ENCODE measurements at regions not wholly inside any gene's neighbourhood (a gene's known extent, or its start where the extent isn't known, plus 50 kb on each side); places are given as distances from the start of the nearest gene placed in this dataset.

GRCh38 chr4:55186123-55186522 lies 60.7 kb upstream of the KDR start:
- no peak overlapping the region for H3K27ac ChIP-seq
- H3K4me1 ChIP-seq (replicated peaks in 1 of 2): peaks cover 0 to 8% of the 10 kb centered on the region in 2 donors
- no peak for DNase-seq
- intact Hi-C loops (cut with DNase I): no loop called here
- TF ChIP-seq CTCF (IDR thresholded peaks at IDR 0.05) (no peak), POLR2A (IDR thresholded peaks at IDR 0.05) (no peak)
- H3K36me3 ChIP-seq (replicated peaks in 1 of 2): no peaks in the 10 kb centered on the region
- H3K4me3 ChIP-seq: no peak overlapping the region
- no peaks in the 10 kb centered on the region for H3K27me3 ChIP-seq
- no peaks in the 10 kb centered on the region for H3K9me3 ChIP-seq (replicated peaks in 1 of 3)

- WGBS, 4 donors: 40 to 61% (median 46%) methylated on average over 3 of the region's 3 CpGs
- TF ChIP-seq CTCF (IDR thresholded peaks at IDR 0.05) (no peak), POLR2A (IDR thresholded peaks at IDR 0.05) (no peak)
Observed at GRCh38 chr4:55186700-55187099, 61.3 kb upstream of the KDR start.

GRCh38 chr4:55214172-55214571 lies 88.8 kb upstream of the KDR start:
- no peak for TF ChIP-seq CTCF (IDR thresholded peaks at IDR 0.05)
- TF ChIP-seq POLR2A (IDR thresholded peaks at IDR 0.05): no peak
- intact Hi-C loops (cut with DNase I): no loop called here
- no peaks in the 10 kb centered on the region for H3K4me1 ChIP-seq (replicated peaks in 1 of 2)
- DNase-seq: peak in 6 of 7 donors; percentile 9 to 64 (median 20)
- H3K27me3 ChIP-seq: no peaks in the 10 kb centered on the region
- no peak overlapping the region for H3K4me3 ChIP-seq
- no peaks in the 10 kb centered on the region for H3K9me3 ChIP-seq (replicated peaks in 1 of 3)
- H3K27ac ChIP-seq: peak overlapping the region in 1 of 5 donors; percentile 29
- H3K36me3 ChIP-seq (replicated peaks in 1 of 2): no peaks in the 10 kb centered on the region
- WGBS, 4 donors: 43 to 55% (median 49%) methylated on average over 3 of the region's 3 CpGs

More at GRCh38 chr4:55186700-55187099, 61.3 kb upstream of the KDR start:
- H3K4me1 ChIP-seq (replicated peaks in 1 of 2): peaks cover 0 to 8% of the 10 kb centered on the region in 2 donors
- intact Hi-C loops (cut with DNase I): no loop called here
- no peak overlapping the region for H3K4me3 ChIP-seq
- H3K27me3 ChIP-seq: no peaks in the 10 kb centered on the region
- H3K36me3 ChIP-seq (replicated peaks in 1 of 2): no peaks in the 10 kb centered on the region
- no peak overlapping the region for H3K27ac ChIP-seq
- no peaks in the 10 kb centered on the region for H3K9me3 ChIP-seq (replicated peaks in 1 of 3)
- DNase-seq: no peak

GRCh38 chr4:55215087-55215486 lies 89.7 kb upstream of the KDR start:
- intact Hi-C loops (cut with DNase I): no loop called here
- TF ChIP-seq POLR2A (IDR thresholded peaks at IDR 0.05): no peak
- TF ChIP-seq CTCF (IDR thresholded peaks at IDR 0.05): no peak
- no peaks in the 10 kb centered on the region for H3K4me1 ChIP-seq (replicated peaks in 1 of 2)
- WGBS, 4 donors: 70 to 74% (median 73%) methylated on average over 1 of the region's 1 CpG
- no peaks in the 10 kb centered on the region for H3K27me3 ChIP-seq
- no peak for DNase-seq
- H3K9me3 ChIP-seq (replicated peaks in 1 of 3): no peaks in the 10 kb centered on the region
- no peak overlapping the region for H3K27ac ChIP-seq
- no peak overlapping the region for H3K4me3 ChIP-seq
- H3K36me3 ChIP-seq (replicated peaks in 1 of 2): no peaks in the 10 kb centered on the region

Measured in adrenal gland (tissue), 9 donors.